Large intestine (tissue), 3 donors: ENCODE measurements at regions not wholly inside any gene's neighbourhood (a gene's known extent, or its start where the extent isn't known, plus 50 kb on each side); places are given as distances from the start of the nearest gene placed in this dataset.
"Not testable (repeated sequence)": the region's sequence is repeated elsewhere in the genome, so short reads cannot be mapped to it uniquely, and the experiment has no call there.

ENCODE experiments used
- DNase-seq, 2 donors: peaks; one replicate each; pipeline versions ENCODE4 v3.0.0 to v3.0.0-alpha.2; 2013
- H3K27ac ChIP-seq: one replicate; pipeline ENCODE4 v1.5.1; 2013; ENCODE audit warnings: low read length
- H3K27me3 ChIP-seq: 2 replicates; pipeline ENCODE4 v1.6.1; 2013; ENCODE audit warnings: low read length; ENCODE audit not compliant: control insufficient read depth, insufficient read depth
- H3K36me3 ChIP-seq: 2 replicates; pipeline ENCODE4 v1.6.1; 2013; ENCODE audit warnings: low read length; ENCODE audit not compliant: control insufficient read depth, insufficient read depth
- H3K4me1 ChIP-seq: one replicate; pipeline ENCODE4 v1.6.1; 2013; ENCODE audit warnings: low read length; ENCODE audit not compliant: control insufficient read depth, insufficient read depth
- H3K4me3 ChIP-seq: one replicate; pipeline ENCODE4 v1.5.1; 2013; ENCODE audit warnings: low read length
- H3K9me3 ChIP-seq: one replicate; pipeline ENCODE4 v1.6.1; 2013; ENCODE audit warnings: mild to moderate bottlenecking, low read depth, low read length, moderate library complexity; ENCODE audit not compliant: control insufficient read depth
- WGBS: methylation state at CpG from one replicate; pipeline ENCODE4 v1.1.5; 2013; ENCODE audit warnings: low lambda C conversion rate; ENCODE audit not compliant: insufficient coverage; 5-methylcytosine and 5-hydroxymethylcytosine counted together

DNA sequence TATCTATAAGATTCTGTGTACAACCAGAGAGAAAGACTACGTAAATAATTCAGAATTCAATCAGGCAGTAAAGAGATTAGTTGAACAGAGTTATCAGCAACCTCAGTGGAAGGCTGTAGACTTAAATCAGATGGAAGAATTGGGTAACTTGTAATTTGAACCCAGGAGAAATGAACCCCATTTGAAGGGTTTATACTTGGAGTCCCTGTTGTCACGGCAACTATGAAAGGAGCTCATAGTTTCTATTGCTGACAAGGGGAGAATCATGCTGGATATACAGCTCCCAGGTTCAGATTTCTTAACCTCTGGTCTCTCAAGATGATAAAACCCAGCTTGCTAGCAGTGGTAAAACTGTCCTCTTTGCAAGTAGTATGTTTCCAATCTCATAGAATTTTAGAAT, 54.4 kb upstream of the BMP4 start:
- Histone ChIP-seq H3K9me3 (peaks cover 4% of the 10 kb centered on the region), H3K27ac (peak overlapping the region; percentile 87), H3K27me3 (no peaks in the 10 kb centered on the region), H3K36me3 (no peaks in the 10 kb centered on the region), H3K4me3 (no peak overlapping the region), H3K4me1 (peaks cover 5% of the 10 kb centered on the region)
- WGBS: 40% methylated on average over 1 of the region's 2 CpGs
- DNase-seq: peak; percentile 70 to 86

DNA sequence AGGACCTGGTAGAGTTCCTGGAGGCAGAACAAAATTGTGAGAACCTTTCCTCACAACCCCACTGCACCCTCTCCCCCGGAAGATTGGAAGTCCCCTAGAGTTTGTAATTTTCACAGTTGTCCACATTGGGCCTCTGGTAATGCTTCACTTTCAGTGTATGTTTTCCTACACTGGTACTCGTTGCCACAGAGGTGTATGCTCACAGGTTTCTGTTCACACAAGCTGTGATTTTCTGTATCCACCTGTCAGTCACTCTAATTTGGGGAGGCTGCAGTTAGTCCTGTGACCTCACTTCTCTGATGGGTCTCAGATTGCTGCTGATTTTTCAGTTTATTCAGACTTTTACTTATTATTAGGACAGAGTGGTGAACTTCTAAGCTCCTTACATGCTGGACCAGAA, 66.4 kb upstream of the BMP4 start:
- Histone ChIP-seq H3K4me1 (peaks cover 5% of the 10 kb centered on the region), H3K9me3 (peaks cover 5% of the 10 kb centered on the region), H3K27me3 (no peaks in the 10 kb centered on the region), H3K36me3 (no peaks in the 10 kb centered on the region), H3K4me3 (no peak overlapping the region), H3K27ac (no peak overlapping the region)
- DNase-seq: no peak
- WGBS: no CpG with 5 or more reads among the region's 2 CpGs

DNA sequence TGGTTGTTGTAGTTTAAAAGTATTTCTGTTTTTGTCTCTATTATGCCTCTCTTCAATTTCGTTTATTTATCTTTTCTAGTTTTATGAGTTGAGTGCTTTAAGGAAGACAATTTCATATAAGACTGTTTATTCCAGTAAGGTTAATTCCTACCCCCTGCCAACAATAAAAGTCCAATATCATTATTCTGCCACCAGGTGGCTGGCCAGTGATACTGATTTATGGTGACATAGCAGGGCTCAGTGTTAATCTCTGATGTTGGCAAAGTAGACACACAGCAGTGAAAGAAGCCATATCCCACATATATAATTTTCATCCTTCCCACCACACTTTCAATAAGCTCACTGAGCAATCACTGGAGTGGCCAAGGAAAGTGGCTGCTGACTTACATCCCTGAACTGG, 69.0 kb upstream of the BMP4 start:
- Histone ChIP-seq H3K36me3 (no peaks in the 10 kb centered on the region), H3K27me3 (no peaks in the 10 kb centered on the region), H3K27ac (no peak overlapping the region), H3K9me3 (peaks cover 5% of the 10 kb centered on the region), H3K4me1 (peaks cover 5% of the 10 kb centered on the region), H3K4me3 (no peak overlapping the region)
- WGBS: 100% methylated on average over 1 of the region's 1 CpG
- no peak for DNase-seq

DNA sequence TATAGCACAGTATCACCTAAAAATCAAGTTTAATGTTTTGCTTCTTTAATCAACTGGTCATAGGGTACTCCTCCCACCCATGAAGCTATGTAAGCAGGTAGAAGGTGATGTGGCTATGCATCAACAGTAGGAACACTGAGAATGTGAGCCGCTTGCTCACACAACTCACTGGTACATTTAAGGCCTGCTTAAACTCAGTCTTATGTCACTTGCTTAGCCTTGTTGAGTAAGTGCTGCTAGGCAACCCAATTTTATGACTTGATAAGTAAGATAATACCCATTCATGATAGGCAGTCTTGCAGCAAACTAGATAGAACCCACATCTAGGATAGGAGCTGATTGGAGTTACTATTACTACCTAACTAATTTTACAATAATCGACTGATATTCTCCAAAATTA, 70.0 kb upstream of the BMP4 start:
- peaks cover 5% of the 10 kb centered on the region for H3K9me3 ChIP-seq
- H3K4me1 ChIP-seq: peaks cover 5% of the 10 kb centered on the region
- H3K27ac ChIP-seq: peak overlapping the region; percentile 5
- H3K36me3 ChIP-seq: no peaks in the 10 kb centered on the region
- DNase-seq: peak; percentile 72 to 77
- H3K4me3 ChIP-seq: no peak overlapping the region
- WGBS: no CpG with 5 or more reads among the region's 2 CpGs
- no peaks in the 10 kb centered on the region for H3K27me3 ChIP-seq

DNA sequence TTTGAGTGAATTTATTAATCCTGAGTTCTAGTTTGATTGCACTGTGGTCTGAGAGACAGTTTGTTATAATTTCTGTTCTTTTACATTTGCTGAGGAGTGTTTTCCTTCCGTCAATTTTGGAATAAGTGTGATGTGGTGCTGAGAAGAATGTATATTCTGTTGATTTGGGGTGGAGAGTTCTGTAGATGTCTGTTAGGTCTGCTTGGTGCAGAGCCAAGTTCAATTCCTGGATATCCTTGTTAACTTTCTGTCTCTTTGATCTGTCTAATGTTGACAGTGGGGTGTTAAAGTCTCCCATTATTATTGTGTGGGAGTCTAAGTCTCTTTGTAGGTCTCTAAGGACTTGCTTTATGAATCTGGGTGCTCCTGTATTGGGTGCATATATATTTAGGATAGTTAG, 74.4 kb upstream of the BMP4 start:
- H3K27ac ChIP-seq, DNase-seq, H3K27me3 ChIP-seq, H3K9me3 ChIP-seq, H3K36me3 ChIP-seq, H3K4me1 ChIP-seq, H3K4me3 ChIP-seq: not testable (repeated sequence)
- no CpG with 5 or more reads among the region's 1 CpG for WGBS

DNA sequence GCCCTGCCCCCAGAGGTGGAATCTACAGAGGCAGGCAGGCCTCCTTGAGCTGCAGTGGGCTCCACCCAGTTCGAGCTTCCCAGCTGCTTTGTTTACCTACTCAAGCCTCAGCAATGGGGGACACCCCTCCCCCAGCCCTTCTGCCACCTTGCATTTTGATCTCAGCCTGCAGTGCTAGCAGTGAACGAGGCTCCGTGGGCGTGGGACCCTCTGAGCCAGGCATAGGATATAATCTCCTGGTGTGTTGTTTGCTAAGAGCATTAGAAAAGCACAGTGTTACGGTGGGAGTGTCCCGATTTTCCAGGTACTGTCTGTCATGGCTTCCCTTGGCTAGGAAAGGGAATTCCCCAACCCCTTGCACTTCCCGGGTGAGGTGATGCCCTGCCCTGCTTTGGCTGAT, 76.7 kb upstream of the BMP4 start:
- H3K4me3 ChIP-seq, H3K27ac ChIP-seq, H3K27me3 ChIP-seq, H3K4me1 ChIP-seq, H3K36me3 ChIP-seq, DNase-seq, H3K9me3 ChIP-seq: not testable (repeated sequence)
- WGBS: no CpG with 5 or more reads among the region's 7 CpGs

DNA sequence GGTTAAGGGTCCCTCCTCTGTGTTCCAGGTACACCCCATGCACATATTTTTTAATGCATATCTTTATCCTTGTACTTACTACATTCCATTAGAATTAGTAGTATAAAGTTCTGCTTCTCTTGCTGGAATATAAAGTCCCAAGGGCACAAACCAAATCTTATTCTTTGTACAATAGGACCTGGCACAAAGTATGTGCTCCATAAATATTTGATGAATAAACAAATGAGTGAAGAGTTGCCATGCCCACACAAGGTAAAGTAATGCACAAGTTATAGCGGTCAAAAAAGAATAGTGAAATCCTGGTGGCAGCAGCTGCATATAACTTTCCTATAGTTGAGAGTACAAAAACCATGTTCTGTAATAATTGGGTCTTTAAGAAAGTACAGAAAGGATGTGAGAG, 82.1 kb upstream of the BMP4 start:
- Histone ChIP-seq H3K36me3 (no peaks in the 10 kb centered on the region), H3K27me3 (no peaks in the 10 kb centered on the region), H3K9me3 (peaks cover 2% of the 10 kb centered on the region), H3K4me1 (no peaks in the 10 kb centered on the region), H3K4me3 (no peak overlapping the region), H3K27ac (no peak overlapping the region)
- DNase-seq: no peak
- 100% methylated on average over 1 of the region's 1 CpG for WGBS

DNA sequence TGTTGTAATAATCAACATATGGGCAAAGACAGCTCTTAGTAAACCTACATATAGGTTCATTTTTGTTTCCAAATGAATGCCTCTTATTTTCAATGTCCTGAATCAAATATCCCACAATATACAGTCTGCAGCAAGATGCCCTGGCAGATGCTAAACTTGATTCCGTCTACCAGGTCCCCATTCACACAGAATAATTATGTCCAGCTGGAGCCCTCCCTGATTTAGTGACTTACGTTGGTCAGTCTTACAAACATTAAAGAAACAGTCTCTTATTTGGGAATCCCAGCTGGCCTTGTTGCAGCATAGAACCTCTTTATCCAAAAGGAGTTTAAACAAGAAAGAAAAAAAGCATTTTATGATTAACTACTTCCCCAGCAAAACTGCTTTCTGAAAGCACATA, 82.7 kb upstream of the BMP4 start:
- H3K36me3 ChIP-seq: no peaks in the 10 kb centered on the region
- no CpG with 5 or more reads among the region's 2 CpGs for WGBS
- H3K4me1 ChIP-seq: no peaks in the 10 kb centered on the region
- H3K27ac ChIP-seq: no peak overlapping the region
- H3K4me3 ChIP-seq: no peak overlapping the region
- H3K27me3 ChIP-seq: no peaks in the 10 kb centered on the region
- H3K9me3 ChIP-seq: peaks cover 2% of the 10 kb centered on the region
- no peak for DNase-seq

DNA sequence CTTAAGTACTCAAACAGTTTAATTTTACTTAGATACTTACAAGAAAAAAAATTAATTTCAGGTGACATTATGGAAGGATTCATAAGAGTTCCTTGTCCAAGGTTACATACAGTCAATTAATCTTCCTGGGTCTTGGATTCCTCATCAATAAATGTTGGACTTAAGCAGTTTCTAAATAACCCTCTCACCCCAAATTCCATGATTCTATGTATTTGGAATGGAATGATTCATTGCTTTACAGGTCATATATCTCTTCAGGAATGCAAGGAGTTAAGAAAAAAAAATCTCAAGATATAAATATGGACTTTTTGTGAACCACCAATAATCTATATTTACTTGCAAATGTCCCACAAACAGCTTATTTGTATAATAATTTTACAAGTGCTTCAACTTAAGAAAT, 84.2 kb upstream of the BMP4 start:
- no peaks in the 10 kb centered on the region for H3K27me3 ChIP-seq
- no peak overlapping the region for H3K4me3 ChIP-seq
- H3K36me3 ChIP-seq: no peaks in the 10 kb centered on the region
- no peaks in the 10 kb centered on the region for H3K4me1 ChIP-seq
- H3K9me3 ChIP-seq: no peaks in the 10 kb centered on the region
- H3K27ac ChIP-seq: no peak overlapping the region
- no peak for DNase-seq

DNA sequence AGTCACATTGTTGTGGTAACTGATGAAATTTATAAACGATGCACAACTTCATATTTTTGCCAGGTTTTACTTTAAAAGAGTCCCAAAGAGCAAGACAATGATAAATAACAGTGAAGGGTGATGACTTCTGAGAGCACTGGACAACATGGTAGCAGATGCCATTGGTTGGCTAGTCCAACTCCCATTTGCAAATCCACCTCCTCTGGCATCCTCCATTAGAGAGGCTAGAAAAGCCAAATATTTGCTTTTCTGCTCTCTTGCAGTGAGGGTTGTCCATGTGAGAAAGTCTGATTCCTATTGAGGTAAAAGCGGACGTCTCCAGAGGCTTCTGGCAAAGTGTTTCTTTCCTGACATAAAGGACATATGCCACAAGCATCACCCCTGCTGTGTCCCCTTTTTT, 89.6 kb upstream of the BMP4 start:
- Histone ChIP-seq H3K9me3 (no peaks in the 10 kb centered on the region), H3K36me3 (no peaks in the 10 kb centered on the region), H3K27ac (no peak overlapping the region), H3K4me1 (peaks cover 11% of the 10 kb centered on the region), H3K4me3 (no peak overlapping the region), H3K27me3 (no peaks in the 10 kb centered on the region)
- no peak for DNase-seq
- no CpG with 5 or more reads among the region's 3 CpGs for WGBS

DNA sequence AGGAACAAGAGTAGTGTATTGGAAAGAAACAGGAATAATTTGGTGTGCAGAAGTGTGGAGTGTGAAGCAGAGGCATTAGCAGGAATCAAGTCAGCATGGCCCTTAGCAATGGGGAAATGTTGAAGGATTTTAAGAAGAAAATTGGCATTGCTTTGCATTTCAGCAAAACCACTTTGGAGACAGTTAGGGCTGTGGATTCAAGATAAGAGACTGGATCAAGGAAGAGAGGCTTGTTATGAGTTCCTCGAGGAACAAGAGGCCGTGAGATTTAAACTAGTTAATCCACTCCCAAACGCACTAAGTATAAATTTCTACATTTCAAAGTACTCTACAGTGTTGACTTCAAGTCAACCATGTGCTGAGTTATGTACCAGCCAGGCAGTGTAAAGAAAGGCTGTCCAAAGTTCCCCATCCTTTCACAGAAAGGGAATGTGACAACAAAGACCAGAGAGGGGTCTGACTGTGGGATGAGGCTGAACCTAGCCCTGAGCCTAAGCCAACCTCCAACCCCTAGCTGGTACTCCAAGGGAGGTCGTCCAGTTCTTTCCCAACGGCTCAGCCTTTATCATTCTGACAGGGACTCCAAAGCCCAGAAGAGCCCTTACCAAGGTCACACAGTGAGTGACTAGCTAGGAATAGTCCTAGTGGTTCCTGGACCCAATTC, 91.2 kb upstream of the BMP4 start:
- 40% methylated on average over 1 of the region's 5 CpGs for WGBS
- no peaks in the 10 kb centered on the region for H3K36me3 ChIP-seq
- H3K27me3 ChIP-seq: no peaks in the 10 kb centered on the region
- H3K27ac ChIP-seq: peak overlapping the region; percentile 56
- H3K4me3 ChIP-seq: no peak overlapping the region
- H3K9me3 ChIP-seq: no peaks in the 10 kb centered on the region
- DNase-seq: no peak
- peaks cover 11% of the 10 kb centered on the region for H3K4me1 ChIP-seq
